RWPE2 (cell line): ENCODE measurements at regions not wholly inside any gene's neighbourhood (a gene's known extent, or its start where the extent isn't known, plus 50 kb on each side); places are given as distances from the start of the nearest gene placed in this dataset.

Source experiments
- ATAC-seq: fragments of 200-7000 bp; cut with Tn5 transposase; 3 replicates; pipeline ENCODE4 v1.9.1; 2021; ENCODE audit warnings: low read depth
- DNase-seq: peaks from one replicate; pipeline ENCODE4 v3.0.0-alpha.2; 2020; ENCODE audit warnings: low spot score
- H3K27ac ChIP-seq: fragments of 450-650 bp; 2 replicates; pipeline ENCODE4 v1.5.1; 2017; ENCODE audit warnings: mild to moderate bottlenecking; ENCODE audit not compliant: poor library complexity, severe bottlenecking
- H3K27me3 ChIP-seq: fragments of 250-450 bp; sonication (Bioruptor Pico); 2 replicates; pipeline ENCODE4 v1.5.1; 2021; ENCODE audit warnings: mild to moderate bottlenecking, moderate library complexity; ENCODE audit not compliant: insufficient read depth, poor library complexity, severe bottlenecking
- H3K36me3 ChIP-seq: fragments of 250-450 bp; sonication (Bioruptor Pico); 2 replicates; pipeline ENCODE4 v1.5.1; 2020; ENCODE audit warnings: low read depth, mild to moderate bottlenecking, moderate library complexity
- H3K4me1 ChIP-seq: fragments of 250-450 bp; sonication (Bioruptor Pico); 2 replicates; pipeline ENCODE4 v1.5.1; 2021; ENCODE audit warnings: mild to moderate bottlenecking, moderate library complexity; ENCODE audit not compliant: insufficient read depth, poor library complexity, severe bottlenecking
- H3K4me3 ChIP-seq: fragments of 250-450 bp; sonication (Bioruptor Pico); 2 replicates; pipeline ENCODE4 v1.5.1; 2021; ENCODE audit warnings: mild to moderate bottlenecking, moderate library complexity; ENCODE audit not compliant: severe bottlenecking
- H3K9me3 ChIP-seq: fragments of 250-450 bp; sonication (Bioruptor Pico); 2 replicates; pipeline ENCODE4 v1.5.1; 2021; ENCODE audit warnings: mild to moderate bottlenecking, moderate library complexity; ENCODE audit not compliant: severe bottlenecking
- TF ChIP-seq, protein P1 (sequence below): fragments of 450-650 bp; IDR thresholded peaks from one replicate; pipeline ENCODE4 v1.5.1; 2017; ENCODE audit warnings: mild to moderate bottlenecking, moderate library complexity; ENCODE audit not compliant: poor library complexity, severe bottlenecking

DNA sequence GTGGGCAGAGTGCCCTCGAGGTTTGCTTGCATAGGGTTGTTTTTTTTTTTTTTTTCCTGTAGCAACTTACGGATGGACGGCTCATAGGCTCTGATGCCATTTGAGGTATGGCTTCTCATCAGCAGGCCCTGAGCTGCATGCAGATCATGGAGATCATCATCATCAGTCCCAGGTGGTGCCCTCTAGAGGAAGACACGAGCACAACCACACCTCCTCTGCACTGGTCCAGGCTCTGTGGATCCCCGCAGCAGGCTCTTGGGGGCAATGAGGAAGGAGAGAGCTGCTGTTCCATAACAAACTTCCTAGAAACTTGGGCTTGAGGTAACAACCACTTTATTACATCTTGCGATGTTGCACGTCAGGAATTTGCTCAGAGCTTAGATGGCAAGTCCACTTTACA lies 132.7 kb upstream of the CXCL12 start:
- DNase-seq, result no peak
- H3K27ac ChIP-seq, result no peak overlapping the region
- peaks cover 2% of the 10 kb centered on the region for H3K9me3 ChIP-seq
- no peaks in the 10 kb centered on the region for H3K36me3 ChIP-seq
- no peaks in the 10 kb centered on the region for H3K4me1 ChIP-seq
- no peak for ATAC-seq
- no peaks in the 10 kb centered on the region for H3K27me3 ChIP-seq
- H3K4me3 ChIP-seq, result no peak overlapping the region
- TF ChIP-seq, protein P1, sequence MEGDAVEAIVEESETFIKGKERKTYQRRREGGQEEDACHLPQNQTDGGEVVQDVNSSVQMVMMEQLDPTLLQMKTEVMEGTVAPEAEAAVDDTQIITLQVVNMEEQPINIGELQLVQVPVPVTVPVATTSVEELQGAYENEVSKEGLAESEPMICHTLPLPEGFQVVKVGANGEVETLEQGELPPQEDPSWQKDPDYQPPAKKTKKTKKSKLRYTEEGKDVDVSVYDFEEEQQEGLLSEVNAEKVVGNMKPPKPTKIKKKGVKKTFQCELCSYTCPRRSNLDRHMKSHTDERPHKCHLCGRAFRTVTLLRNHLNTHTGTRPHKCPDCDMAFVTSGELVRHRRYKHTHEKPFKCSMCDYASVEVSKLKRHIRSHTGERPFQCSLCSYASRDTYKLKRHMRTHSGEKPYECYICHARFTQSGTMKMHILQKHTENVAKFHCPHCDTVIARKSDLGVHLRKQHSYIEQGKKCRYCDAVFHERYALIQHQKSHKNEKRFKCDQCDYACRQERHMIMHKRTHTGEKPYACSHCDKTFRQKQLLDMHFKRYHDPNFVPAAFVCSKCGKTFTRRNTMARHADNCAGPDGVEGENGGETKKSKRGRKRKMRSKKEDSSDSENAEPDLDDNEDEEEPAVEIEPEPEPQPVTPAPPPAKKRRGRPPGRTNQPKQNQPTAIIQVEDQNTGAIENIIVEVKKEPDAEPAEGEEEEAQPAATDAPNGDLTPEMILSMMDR, result no peak

DNA sequence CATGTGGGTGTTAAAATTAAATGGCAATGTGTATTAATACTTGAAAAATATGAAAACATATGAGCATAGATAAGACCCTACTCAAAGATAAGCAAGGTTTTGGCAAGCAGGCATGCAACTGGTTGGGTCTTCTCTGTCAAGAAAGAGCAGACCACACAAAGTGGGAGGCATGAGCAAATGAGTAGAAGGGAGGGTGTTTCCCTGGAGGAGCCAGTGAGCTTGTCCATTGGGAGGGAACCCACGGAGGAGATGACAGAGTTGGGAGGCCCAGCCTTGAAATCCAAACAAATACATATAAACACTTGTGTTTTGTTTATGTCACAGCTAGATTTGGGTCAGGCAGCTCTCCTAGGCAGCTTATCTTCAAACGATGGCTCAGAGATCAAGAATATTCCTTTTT lies 134.5 kb upstream of the CXCL12 start:
- no peak for ATAC-seq
- DNase-seq, result no peak
- H3K27ac ChIP-seq, result no peak overlapping the region
- H3K36me3 ChIP-seq, result no peaks in the 10 kb centered on the region
- no peak overlapping the region for H3K4me3 ChIP-seq
- no peaks in the 10 kb centered on the region for H3K4me1 ChIP-seq
- peaks cover 2% of the 10 kb centered on the region for H3K9me3 ChIP-seq
- H3K27me3 ChIP-seq, result no peaks in the 10 kb centered on the region
- TF ChIP-seq, protein P1, result no peak

DNA sequence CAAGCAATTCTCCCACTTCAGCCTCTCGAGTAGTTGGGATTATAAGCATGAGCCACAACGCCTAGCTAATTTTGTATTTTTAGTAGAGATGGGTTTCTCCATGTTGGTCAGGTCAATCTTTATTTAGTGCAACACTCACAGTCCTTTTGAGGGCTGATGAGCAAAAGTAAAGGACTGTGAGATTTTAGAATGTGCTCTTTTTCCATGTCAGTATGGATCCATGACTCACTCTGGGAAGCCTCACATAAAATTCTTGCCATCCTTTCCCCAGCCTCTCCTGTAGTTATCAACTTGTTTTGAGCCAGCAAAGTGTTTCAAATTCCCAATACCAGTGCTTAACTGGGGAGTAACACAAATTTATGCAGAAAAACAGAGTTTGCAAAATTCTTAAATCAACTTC lies 135.8 kb upstream of the CXCL12 start:
- H3K36me3 ChIP-seq, result no peaks in the 10 kb centered on the region
- H3K27ac ChIP-seq, result no peak overlapping the region
- TF ChIP-seq, protein P1, result no peak
- peaks cover 2% of the 10 kb centered on the region for H3K9me3 ChIP-seq
- H3K4me3 ChIP-seq, result no peak overlapping the region
- no peaks in the 10 kb centered on the region for H3K4me1 ChIP-seq
- H3K27me3 ChIP-seq, result no peaks in the 10 kb centered on the region
- ATAC-seq, result no peak
- DNase-seq, result no peak

DNA sequence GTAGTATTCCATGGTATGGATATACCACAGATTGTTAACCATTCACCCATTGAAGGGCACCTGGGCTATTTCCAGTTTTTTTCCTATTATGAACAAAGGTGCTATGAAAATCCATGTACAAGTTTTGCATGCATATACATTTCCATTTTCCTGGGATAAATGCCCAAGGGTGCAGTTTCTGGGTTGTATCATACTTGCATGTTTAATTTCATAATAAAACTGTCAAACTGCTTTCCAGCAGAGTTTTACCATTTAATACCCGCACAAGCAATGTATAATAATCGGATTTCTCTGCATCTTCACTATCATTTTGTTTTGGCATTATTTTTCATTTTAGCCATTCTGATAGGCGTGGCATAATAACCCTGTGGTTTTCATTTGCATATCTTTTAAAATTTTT lies 154.3 kb upstream of the CXCL12 start:
- ATAC-seq (no peak), DNase-seq (no peak)
- Histone ChIP-seq H3K4me3 (no peak overlapping the region), H3K36me3 (no peaks in the 10 kb centered on the region), H3K9me3 (no peaks in the 10 kb centered on the region), H3K27me3 (no peaks in the 10 kb centered on the region), H3K4me1 (no peaks in the 10 kb centered on the region), H3K27ac (no peak overlapping the region)
- TF ChIP-seq, protein P1, result no peak

DNA sequence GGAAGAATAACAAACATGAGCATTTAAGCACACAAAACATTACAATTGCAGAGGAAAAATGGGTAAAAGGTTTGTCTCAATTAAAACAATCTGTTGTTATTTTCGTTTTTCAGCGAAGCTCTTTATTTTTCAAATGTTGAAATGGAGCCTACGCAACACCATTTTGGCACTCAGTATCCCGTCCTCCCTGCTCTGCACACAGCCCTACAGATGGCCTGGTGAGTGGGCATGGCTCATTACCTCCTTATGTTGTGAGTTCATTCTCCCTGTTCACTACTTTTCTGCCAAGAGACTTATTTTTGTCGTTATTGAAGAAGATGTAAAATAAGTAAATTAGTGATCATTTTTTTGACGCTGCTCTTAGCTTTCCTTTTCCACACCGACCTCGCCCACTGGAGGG lies 167.8 kb upstream of the CXCL12 start:
- H3K27ac ChIP-seq, result no peak overlapping the region
- TF ChIP-seq, protein P1, result no peak
- H3K9me3 ChIP-seq, result no peaks in the 10 kb centered on the region
- H3K36me3 ChIP-seq, result no peaks in the 10 kb centered on the region
- ATAC-seq (no peak), DNase-seq (no peak)
- H3K4me1 ChIP-seq, result no peaks in the 10 kb centered on the region
- H3K27me3 ChIP-seq, result peaks cover 5% of the 10 kb centered on the region
- no peak overlapping the region for H3K4me3 ChIP-seq
